ENCODE measurements at regions not wholly inside any gene's neighbourhood (a gene's known extent, or its start where the extent isn't known, plus 50 kb on each side); places are given as distances from the start of the nearest gene placed in this dataset.

DNA sequence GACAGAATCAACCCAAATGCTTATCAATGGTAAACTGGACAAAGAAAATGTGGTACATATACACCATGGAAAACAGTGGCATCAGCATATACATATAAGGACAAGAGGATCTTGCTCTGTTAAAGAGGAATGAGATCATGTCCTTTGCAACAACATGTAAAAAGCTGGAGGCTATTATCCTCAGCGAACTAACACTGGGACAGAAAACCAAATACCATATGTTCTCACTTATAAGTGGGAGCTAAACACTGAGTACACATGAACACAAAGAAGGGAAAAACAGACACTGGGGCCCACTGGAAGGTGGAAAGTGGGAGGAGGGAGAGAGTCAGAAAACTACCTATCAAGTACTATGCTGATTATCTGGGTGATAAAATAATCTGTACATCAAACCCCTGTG, 447.3 kb upstream of the MAF start:
- TF ChIP-seq, protein P1, sequence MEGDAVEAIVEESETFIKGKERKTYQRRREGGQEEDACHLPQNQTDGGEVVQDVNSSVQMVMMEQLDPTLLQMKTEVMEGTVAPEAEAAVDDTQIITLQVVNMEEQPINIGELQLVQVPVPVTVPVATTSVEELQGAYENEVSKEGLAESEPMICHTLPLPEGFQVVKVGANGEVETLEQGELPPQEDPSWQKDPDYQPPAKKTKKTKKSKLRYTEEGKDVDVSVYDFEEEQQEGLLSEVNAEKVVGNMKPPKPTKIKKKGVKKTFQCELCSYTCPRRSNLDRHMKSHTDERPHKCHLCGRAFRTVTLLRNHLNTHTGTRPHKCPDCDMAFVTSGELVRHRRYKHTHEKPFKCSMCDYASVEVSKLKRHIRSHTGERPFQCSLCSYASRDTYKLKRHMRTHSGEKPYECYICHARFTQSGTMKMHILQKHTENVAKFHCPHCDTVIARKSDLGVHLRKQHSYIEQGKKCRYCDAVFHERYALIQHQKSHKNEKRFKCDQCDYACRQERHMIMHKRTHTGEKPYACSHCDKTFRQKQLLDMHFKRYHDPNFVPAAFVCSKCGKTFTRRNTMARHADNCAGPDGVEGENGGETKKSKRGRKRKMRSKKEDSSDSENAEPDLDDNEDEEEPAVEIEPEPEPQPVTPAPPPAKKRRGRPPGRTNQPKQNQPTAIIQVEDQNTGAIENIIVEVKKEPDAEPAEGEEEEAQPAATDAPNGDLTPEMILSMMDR (IDR thresholded peaks at IDR 0.05), result no peak
- TF ChIP-seq POLR2A (IDR thresholded peaks at IDR 0.05), result no peak
